WTC11 (cell line): ENCODE measurements at regions not wholly inside any gene's neighbourhood (a gene's known extent, or its start where the extent isn't known, plus 50 kb on each side); places are given as distances from the start of the nearest gene placed in this dataset.

ENCODE experiments used
- ATAC-seq: fragments of 200-7000 bp; cut with Tn5 transposase; 2 replicates; pipeline ENCODE4 v1.10.0; 2021; ENCODE audit warnings: mild to moderate bottlenecking, moderate library complexity
- CTCF ChIA-PET: fragments of 300-600 bp; sonication (Branson Sonifier 250); formaldehyde crosslinking; loops from one replicate; lab custom pipeline; 2021; ENCODE audit warnings: antibody characterized with exemption; lab: Charles Lee
- POLR2A ChIA-PET: fragments of 350-600 bp; sonication (Branson Sonifier 250); formaldehyde crosslinking; loops from one replicate; lab custom pipeline; 2021; ENCODE audit warnings: antibody characterized with exemption; lab: Charles Lee
- DNase-seq: peaks from one replicate; pipeline ENCODE4 v3.0.0; 2021; ENCODE audit warnings: low spot score
- H3K27ac Mint-ChIP-seq: 2 replicates; pipeline ENCODE4 v1.8.0; 2021; ENCODE audit warnings: mixed read lengths
- H3K27me3 Mint-ChIP-seq: 2 replicates; pipeline ENCODE4 v1.8.0; 2021; ENCODE audit warnings: low read depth, mild to moderate bottlenecking, moderate library complexity, mixed read lengths
- H3K36me3 Mint-ChIP-seq: 2 replicates; pipeline ENCODE4 v1.8.0; 2021; ENCODE audit warnings: mixed read lengths
- H3K4me1 Mint-ChIP-seq: 2 replicates; pipeline ENCODE4 v1.8.0; 2022; ENCODE audit warnings: mixed read lengths
- H3K4me3 Mint-ChIP-seq: 2 replicates; pipeline ENCODE4 v1.8.0; 2021; ENCODE audit warnings: mild to moderate bottlenecking, moderate library complexity, mixed read lengths
- H3K9me3 Mint-ChIP-seq: 2 replicates; pipeline ENCODE4 v1.8.0; 2021; ENCODE audit warnings: mixed read lengths
- CBFB ChIP-seq: sonication (generic); formaldehyde crosslinking; IDR thresholded peaks from 2 replicates; pipeline ENCODE4 v1.8.1; 2022; ENCODE audit warnings: mild to moderate bottlenecking, low read depth, missing genetic modification reagents
- ELF4 ChIP-seq: sonication (generic); formaldehyde crosslinking; IDR thresholded peaks from 2 replicates; pipeline ENCODE4 v1.8.1; 2022; ENCODE audit warnings: low read depth, mild to moderate bottlenecking, moderate library complexity, missing genetic modification reagents
- JAZF1 ChIP-seq: fragments of 250-450 bp; sonication (Bioruptor Pico); IDR thresholded peaks from 2 replicates; pipeline ENCODE4 v1.9.0; 2021; ENCODE audit warnings: moderate library complexity, mild to moderate bottlenecking, inconsistent platforms
- MXD4 ChIP-seq: fragments of 250-450 bp; sonication (Bioruptor Pico); IDR thresholded peaks from 2 replicates; pipeline ENCODE4 v1.8.0; 2021; ENCODE audit warnings: mild to moderate bottlenecking, moderate library complexity, borderline replicate concordance
- NFE2L1 ChIP-seq: sonication (generic); formaldehyde crosslinking; IDR thresholded peaks from 2 replicates; pipeline ENCODE4 v1.8.1; 2023; ENCODE audit warnings: missing genetic modification reagents
- RELA ChIP-seq: sonication (generic); formaldehyde crosslinking; IDR thresholded peaks from 2 replicates; pipeline ENCODE4 v1.8.1; 2022; ENCODE audit warnings: missing genetic modification reagents, mild to moderate bottlenecking, borderline replicate concordance
- SP1 ChIP-seq: sonication (generic); formaldehyde crosslinking; conservative IDR thresholded peaks from 2 replicates; pipeline ENCODE4 v1.8.1; 2022; ENCODE audit warnings: missing genetic modification reagents
- TEAD4 ChIP-seq: sonication (generic); formaldehyde crosslinking; IDR thresholded peaks from 2 replicates; pipeline ENCODE4 v1.8.0; 2022; ENCODE audit warnings: mild to moderate bottlenecking, missing genetic modification reagents
- ZBTB21 ChIP-seq: sonication (generic); formaldehyde crosslinking; IDR thresholded peaks from 2 replicates; pipeline ENCODE4 v1.8.1; 2023; ENCODE audit warnings: mild to moderate bottlenecking, missing genetic modification reagents, borderline replicate concordance
- ZNF219 ChIP-seq: sonication (generic); formaldehyde crosslinking; IDR thresholded peaks from 2 replicates; pipeline ENCODE4 v1.8.0; 2023; ENCODE audit warnings: missing genetic modification reagents, mild to moderate bottlenecking, borderline replicate concordance
- ZNF317 ChIP-seq: sonication (generic); formaldehyde crosslinking; IDR thresholded peaks from 2 replicates; pipeline ENCODE4 v1.8.1; 2023; ENCODE audit warnings: low read depth, mild to moderate bottlenecking, moderate library complexity, missing genetic modification reagents, borderline replicate concordance
- TF ChIP-seq, protein P1 (sequence below): sonication (generic); formaldehyde crosslinking; IDR thresholded peaks from 2 replicates; pipeline ENCODE4 v1.8.1; 2023; ENCODE audit warnings: mild to moderate bottlenecking, missing genetic modification reagents
- TF ChIP-seq, protein P2 (sequence below): sonication (generic); formaldehyde crosslinking; IDR thresholded peaks from 2 replicates; pipeline ENCODE4 v1.8.0; 2023; ENCODE audit warnings: missing genetic modification reagents
- TF ChIP-seq, protein P3 (sequence below): sonication (generic); formaldehyde crosslinking; IDR thresholded peaks from 2 replicates; pipeline ENCODE4 v1.8.1; 2023; ENCODE audit warnings: mild to moderate bottlenecking, missing genetic modification reagents, borderline replicate concordance
- TF ChIP-seq, protein P4 (sequence below): sonication (generic); formaldehyde crosslinking; IDR thresholded peaks from 2 replicates; pipeline ENCODE4 v1.8.1; 2022; ENCODE audit warnings: low read depth, missing genetic modification reagents, borderline replicate concordance
- TF ChIP-seq, protein P5 (sequence below): sonication (generic); formaldehyde crosslinking; IDR thresholded peaks from 2 replicates; pipeline ENCODE4 v1.8.0; 2022; ENCODE audit warnings: mild to moderate bottlenecking, missing genetic modification reagents
- TF ChIP-seq, protein P6 (sequence below): sonication (generic); formaldehyde crosslinking; IDR thresholded peaks from 2 replicates; pipeline ENCODE4 v1.8.1; 2022; ENCODE audit warnings: missing genetic modification reagents, borderline replicate concordance
- TF ChIP-seq, protein P7 (sequence below): sonication (generic); formaldehyde crosslinking; conservative IDR thresholded peaks from 2 replicates; pipeline ENCODE4 v1.8.1; 2023; ENCODE audit warnings: mild to moderate bottlenecking, low read depth, missing genetic modification reagents, moderate library complexity

DNA sequence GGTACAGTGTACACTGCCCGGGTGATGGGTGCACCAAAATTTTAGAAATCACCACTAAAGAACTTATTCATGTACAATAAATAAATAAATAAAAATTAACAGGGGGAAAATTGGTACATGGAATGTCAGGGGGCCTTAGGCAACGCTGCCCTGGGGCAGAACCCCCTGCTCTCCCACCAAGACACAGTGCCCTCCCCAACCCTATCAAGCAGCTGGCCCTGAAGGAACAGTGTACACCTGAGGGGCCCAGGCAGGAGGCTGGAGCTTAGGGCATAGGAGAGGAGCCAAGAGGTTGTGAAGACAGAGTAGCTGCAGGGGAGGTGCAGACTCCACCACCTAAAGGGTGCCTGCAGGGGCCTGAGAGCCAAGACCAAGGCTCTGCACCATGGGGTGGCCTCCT lies 128.8 kb downstream of the BMS1 start:
- peaks cover 50% of the 10 kb centered on the region for H3K9me3 Mint-ChIP-seq
- TF ChIP-seq MXD4 (CRISPR knock-in tag) (no peak), NFE2L1 (CRISPR knock-in tag) (no peak), ELF4 (no peak), ZNF219 (CRISPR knock-in tag) (no peak), SP1 (CRISPR knock-in tag) (no peak), JAZF1 (CRISPR knock-in tag) (no peak), TEAD4 (CRISPR knock-in tag) (no peak), ZBTB21 (CRISPR knock-in tag) (no peak), ZNF317 (CRISPR knock-in tag) (no peak), CBFB (CRISPR knock-in tag) (no peak), RELA (CRISPR knock-in tag) (no peak)
- TF ChIP-seq, protein P1, sequence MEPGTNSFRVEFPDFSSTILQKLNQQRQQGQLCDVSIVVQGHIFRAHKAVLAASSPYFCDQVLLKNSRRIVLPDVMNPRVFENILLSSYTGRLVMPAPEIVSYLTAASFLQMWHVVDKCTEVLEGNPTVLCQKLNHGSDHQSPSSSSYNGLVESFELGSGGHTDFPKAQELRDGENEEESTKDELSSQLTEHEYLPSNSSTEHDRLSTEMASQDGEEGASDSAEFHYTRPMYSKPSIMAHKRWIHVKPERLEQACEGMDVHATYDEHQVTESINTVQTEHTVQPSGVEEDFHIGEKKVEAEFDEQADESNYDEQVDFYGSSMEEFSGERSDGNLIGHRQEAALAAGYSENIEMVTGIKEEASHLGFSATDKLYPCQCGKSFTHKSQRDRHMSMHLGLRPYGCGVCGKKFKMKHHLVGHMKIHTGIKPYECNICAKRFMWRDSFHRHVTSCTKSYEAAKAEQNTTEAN (CRISPR knock-in tag): no peak
- TF ChIP-seq, protein P2, sequence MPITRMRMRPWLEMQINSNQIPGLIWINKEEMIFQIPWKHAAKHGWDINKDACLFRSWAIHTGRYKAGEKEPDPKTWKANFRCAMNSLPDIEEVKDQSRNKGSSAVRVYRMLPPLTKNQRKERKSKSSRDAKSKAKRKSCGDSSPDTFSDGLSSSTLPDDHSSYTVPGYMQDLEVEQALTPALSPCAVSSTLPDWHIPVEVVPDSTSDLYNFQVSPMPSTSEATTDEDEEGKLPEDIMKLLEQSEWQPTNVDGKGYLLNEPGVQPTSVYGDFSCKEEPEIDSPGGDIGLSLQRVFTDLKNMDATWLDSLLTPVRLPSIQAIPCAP (CRISPR knock-in tag): no peak
- TF ChIP-seq, protein P3, sequence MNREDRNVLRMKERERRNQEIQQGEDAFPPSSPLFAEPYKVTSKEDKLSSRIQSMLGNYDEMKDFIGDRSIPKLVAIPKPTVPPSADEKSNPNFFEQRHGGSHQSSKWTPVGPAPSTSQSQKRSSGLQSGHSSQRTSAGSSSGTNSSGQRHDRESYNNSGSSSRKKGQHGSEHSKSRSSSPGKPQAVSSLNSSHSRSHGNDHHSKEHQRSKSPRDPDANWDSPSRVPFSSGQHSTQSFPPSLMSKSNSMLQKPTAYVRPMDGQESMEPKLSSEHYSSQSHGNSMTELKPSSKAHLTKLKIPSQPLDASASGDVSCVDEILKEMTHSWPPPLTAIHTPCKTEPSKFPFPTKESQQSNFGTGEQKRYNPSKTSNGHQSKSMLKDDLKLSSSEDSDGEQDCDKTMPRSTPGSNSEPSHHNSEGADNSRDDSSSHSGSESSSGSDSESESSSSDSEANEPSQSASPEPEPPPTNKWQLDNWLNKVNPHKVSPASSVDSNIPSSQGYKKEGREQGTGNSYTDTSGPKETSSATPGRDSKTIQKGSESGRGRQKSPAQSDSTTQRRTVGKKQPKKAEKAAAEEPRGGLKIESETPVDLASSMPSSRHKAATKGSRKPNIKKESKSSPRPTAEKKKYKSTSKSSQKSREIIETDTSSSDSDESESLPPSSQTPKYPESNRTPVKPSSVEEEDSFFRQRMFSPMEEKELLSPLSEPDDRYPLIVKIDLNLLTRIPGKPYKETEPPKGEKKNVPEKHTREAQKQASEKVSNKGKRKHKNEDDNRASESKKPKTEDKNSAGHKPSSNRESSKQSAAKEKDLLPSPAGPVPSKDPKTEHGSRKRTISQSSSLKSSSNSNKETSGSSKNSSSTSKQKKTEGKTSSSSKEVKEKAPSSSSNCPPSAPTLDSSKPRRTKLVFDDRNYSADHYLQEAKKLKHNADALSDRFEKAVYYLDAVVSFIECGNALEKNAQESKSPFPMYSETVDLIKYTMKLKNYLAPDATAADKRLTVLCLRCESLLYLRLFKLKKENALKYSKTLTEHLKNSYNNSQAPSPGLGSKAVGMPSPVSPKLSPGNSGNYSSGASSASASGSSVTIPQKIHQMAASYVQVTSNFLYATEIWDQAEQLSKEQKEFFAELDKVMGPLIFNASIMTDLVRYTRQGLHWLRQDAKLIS (CRISPR knock-in tag): no peak
- TF ChIP-seq, protein P4, sequence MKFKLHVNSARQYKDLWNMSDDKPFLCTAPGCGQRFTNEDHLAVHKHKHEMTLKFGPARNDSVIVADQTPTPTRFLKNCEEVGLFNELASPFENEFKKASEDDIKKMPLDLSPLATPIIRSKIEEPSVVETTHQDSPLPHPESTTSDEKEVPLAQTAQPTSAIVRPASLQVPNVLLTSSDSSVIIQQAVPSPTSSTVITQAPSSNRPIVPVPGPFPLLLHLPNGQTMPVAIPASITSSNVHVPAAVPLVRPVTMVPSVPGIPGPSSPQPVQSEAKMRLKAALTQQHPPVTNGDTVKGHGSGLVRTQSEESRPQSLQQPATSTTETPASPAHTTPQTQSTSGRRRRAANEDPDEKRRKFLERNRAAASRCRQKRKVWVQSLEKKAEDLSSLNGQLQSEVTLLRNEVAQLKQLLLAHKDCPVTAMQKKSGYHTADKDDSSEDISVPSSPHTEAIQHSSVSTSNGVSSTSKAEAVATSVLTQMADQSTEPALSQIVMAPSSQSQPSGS (CRISPR knock-in tag): no peak
- TF ChIP-seq, protein P5, sequence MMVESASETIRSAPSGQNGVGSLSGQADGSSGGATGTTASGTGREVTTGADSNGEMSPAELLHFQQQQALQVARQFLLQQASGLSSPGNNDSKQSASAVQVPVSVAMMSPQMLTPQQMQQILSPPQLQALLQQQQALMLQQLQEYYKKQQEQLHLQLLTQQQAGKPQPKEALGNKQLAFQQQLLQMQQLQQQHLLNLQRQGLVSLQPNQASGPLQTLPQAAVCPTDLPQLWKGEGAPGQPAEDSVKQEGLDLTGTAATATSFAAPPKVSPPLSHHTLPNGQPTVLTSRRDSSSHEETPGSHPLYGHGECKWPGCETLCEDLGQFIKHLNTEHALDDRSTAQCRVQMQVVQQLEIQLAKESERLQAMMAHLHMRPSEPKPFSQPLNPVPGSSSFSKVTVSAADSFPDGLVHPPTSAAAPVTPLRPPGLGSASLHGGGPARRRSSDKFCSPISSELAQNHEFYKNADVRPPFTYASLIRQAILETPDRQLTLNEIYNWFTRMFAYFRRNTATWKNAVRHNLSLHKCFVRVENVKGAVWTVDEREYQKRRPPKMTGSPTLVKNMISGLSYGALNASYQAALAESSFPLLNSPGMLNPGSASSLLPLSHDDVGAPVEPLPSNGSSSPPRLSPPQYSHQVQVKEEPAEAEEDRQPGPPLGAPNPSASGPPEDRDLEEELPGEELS (CRISPR knock-in tag): no peak
- TF ChIP-seq, protein P6, sequence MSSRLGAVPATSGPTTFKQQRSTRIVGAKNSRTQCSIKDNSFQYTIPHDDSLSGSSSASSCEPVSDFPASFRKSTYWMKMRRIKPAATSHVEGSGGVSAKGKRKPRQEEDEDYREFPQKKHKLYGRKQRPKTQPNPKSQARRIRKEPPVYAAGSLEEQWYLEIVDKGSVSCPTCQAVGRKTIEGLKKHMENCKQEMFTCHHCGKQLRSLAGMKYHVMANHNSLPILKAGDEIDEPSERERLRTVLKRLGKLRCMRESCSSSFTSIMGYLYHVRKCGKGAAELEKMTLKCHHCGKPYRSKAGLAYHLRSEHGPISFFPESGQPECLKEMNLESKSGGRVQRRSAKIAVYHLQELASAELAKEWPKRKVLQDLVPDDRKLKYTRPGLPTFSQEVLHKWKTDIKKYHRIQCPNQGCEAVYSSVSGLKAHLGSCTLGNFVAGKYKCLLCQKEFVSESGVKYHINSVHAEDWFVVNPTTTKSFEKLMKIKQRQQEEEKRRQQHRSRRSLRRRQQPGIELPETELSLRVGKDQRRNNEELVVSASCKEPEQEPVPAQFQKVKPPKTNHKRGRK (CRISPR knock-in tag): no peak
- TF ChIP-seq, protein P7, sequence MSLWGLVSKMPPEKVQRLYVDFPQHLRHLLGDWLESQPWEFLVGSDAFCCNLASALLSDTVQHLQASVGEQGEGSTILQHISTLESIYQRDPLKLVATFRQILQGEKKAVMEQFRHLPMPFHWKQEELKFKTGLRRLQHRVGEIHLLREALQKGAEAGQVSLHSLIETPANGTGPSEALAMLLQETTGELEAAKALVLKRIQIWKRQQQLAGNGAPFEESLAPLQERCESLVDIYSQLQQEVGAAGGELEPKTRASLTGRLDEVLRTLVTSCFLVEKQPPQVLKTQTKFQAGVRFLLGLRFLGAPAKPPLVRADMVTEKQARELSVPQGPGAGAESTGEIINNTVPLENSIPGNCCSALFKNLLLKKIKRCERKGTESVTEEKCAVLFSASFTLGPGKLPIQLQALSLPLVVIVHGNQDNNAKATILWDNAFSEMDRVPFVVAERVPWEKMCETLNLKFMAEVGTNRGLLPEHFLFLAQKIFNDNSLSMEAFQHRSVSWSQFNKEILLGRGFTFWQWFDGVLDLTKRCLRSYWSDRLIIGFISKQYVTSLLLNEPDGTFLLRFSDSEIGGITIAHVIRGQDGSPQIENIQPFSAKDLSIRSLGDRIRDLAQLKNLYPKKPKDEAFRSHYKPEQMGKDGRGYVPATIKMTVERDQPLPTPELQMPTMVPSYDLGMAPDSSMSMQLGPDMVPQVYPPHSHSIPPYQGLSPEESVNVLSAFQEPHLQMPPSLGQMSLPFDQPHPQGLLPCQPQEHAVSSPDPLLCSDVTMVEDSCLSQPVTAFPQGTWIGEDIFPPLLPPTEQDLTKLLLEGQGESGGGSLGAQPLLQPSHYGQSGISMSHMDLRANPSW (CRISPR knock-in tag): no peak
- TF ChIP-seq, all 79 proteins: peak for 0
- H3K4me1 Mint-ChIP-seq: no peaks in the 10 kb centered on the region
- ATAC-seq (no peak), DNase-seq (no peak)
- no peak overlapping the region for H3K4me3 Mint-ChIP-seq
- H3K27ac Mint-ChIP-seq: no peak overlapping the region
- H3K36me3 Mint-ChIP-seq: peaks cover 25% of the 10 kb centered on the region
- ChIA-PET CTCF (no interaction called here), POLR2A (no interaction called here)
- H3K27me3 Mint-ChIP-seq: peaks cover 2% of the 10 kb centered on the region
